Erythroblast (primary cell): ENCODE measurements at regions not wholly inside any gene's neighbourhood (a gene's known extent, or its start where the extent isn't known, plus 50 kb on each side); places are given as distances from the start of the nearest gene placed in this dataset.

Experiments
- GATA1 ChIP-seq: IDR thresholded peaks from 2 replicates; pipeline ENCODE4 v1.6.1; 2011; ENCODE audit warnings: low read depth, mild to moderate bottlenecking, control low read depth, low read length, moderate library complexity
- POLR2A ChIP-seq: IDR thresholded peaks from 2 replicates; pipeline ENCODE4 v1.6.1; 2011; ENCODE audit warnings: mild to moderate bottlenecking, low read length

GRCh38 chr16:64543441-64543840 lies 578.4 kb downstream of the CDH11 start:
- TF ChIP-seq POLR2A (no peak), GATA1 (no peak)
